Nephron (organoid): ENCODE measurements at regions not wholly inside any gene's neighbourhood (a gene's known extent, or its start where the extent isn't known, plus 50 kb on each side); places are given as distances from the start of the nearest gene placed in this dataset.

ENCODE experiments used
- H3K27ac Mint-ChIP-seq, 3 experiments: 2 replicates each; pipeline ENCODE4 v1.8.0; 2020; ENCODE audit warnings: mixed read lengths in 3 of 3, mild to moderate bottlenecking in 2 of 3, moderate library complexity in 1 of 3
- H3K27me3 Mint-ChIP-seq: 2 replicates; pipeline ENCODE4 v1.8.0; 2021; ENCODE audit warnings: low read depth, mild to moderate bottlenecking, moderate library complexity, mixed read lengths
- H3K36me3 Mint-ChIP-seq: 2 replicates; pipeline ENCODE4 v1.8.0; 2020; ENCODE audit warnings: low read depth, mixed read lengths
- H3K4me1 Mint-ChIP-seq: 2 replicates; pipeline ENCODE4 v1.8.0; 2020; ENCODE audit warnings: mixed read lengths
- H3K4me3 Mint-ChIP-seq, 3 experiments: 2 replicates each; pipeline ENCODE4 v1.8.0; 2020; ENCODE audit warnings: mild to moderate bottlenecking in 3 of 3, mixed read lengths in 3 of 3, moderate library complexity in 2 of 3
- H3K9me3 Mint-ChIP-seq: 2 replicates; pipeline ENCODE4 v1.8.0; 2020; ENCODE audit warnings: mixed read lengths
- TF ChIP-seq, protein P1 (sequence below), 3 experiments: fragments of 200-600 bp; sonication (generic); IDR thresholded peaks; one replicate each; pipeline ENCODE4 v1.5.0; 2021; ENCODE audit warnings: antibody characterized with exemption in 3 of 3; ENCODE audit not compliant: unreplicated experiment in 3 of 3

DNA sequence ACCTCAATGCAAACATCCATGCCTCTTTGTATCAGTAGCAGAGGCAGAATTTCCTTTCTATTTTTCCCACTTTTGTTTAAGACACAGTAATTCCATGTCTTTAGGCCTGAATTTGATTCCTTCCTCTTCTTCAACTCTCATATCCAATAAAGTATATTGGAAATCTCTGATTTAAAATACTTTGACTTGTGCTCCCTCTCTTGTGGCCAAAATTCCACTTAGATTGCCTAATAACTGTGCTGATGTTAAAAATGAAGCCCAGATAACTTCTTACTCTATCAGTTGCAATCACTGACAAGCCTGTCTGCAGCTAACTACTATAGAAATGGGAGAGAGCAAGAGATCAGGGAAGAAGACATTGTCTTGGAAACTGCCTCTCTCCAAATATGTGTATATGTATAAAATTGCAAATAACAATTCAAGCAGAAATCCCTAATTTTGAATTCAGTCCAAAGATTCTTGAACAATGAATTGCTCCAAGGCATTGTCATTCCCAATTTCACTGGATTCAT, 163.5 kb upstream of the SPIN4 start:
- H3K4me1 Mint-ChIP-seq = peaks cover 18% of the 10 kb centered on the region
- peak overlapping the region in 2 of 3 experiments; percentile 58 to 66 for H3K27ac Mint-ChIP-seq
- TF ChIP-seq, protein P1, sequence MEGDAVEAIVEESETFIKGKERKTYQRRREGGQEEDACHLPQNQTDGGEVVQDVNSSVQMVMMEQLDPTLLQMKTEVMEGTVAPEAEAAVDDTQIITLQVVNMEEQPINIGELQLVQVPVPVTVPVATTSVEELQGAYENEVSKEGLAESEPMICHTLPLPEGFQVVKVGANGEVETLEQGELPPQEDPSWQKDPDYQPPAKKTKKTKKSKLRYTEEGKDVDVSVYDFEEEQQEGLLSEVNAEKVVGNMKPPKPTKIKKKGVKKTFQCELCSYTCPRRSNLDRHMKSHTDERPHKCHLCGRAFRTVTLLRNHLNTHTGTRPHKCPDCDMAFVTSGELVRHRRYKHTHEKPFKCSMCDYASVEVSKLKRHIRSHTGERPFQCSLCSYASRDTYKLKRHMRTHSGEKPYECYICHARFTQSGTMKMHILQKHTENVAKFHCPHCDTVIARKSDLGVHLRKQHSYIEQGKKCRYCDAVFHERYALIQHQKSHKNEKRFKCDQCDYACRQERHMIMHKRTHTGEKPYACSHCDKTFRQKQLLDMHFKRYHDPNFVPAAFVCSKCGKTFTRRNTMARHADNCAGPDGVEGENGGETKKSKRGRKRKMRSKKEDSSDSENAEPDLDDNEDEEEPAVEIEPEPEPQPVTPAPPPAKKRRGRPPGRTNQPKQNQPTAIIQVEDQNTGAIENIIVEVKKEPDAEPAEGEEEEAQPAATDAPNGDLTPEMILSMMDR (IDR thresholded peaks at IDR 0.05; ENCODE audit: unreplicated experiment in 3 of 3) = no peak
- no peaks in the 10 kb centered on the region for H3K9me3 Mint-ChIP-seq
- H3K36me3 Mint-ChIP-seq = no peaks in the 10 kb centered on the region
- no peaks in the 10 kb centered on the region for H3K27me3 Mint-ChIP-seq
- no peak overlapping the region for H3K4me3 Mint-ChIP-seq

DNA sequence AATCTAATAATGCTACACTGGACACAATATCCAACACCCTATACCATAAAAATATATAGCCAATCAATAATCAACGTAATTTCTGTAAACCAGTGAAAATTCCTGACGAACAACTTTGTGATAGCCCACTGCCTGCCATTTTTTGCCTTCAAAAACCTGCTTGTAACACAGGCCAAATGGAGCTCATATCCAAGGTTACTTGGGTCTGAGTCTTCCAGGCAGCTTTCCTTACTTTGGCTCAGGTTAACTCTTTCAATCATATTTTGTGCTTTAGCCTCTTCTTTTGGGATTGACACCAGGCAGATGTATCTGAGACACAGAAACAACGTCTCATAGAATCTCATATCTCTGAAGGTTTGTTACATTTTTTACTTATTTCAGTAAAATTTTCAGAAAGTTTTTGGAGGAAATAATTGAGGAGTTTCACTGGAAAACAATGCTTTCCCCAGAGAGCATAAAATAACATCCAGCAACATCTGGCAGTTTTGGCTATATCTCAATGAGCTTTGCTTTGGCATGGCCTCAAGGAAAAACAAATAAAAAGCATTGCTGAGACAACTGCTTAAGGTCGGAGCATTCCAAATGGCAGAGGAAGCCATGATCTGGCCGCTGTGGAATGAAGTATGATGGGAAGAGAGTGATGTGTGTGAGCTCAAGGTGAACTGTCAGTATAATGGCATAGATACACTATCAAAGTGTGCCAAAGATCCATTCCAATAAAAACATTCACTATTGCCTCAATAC, 162.9 kb upstream of the SPIN4 start:
- TF ChIP-seq, protein P1 (IDR thresholded peaks at IDR 0.05; ENCODE audit: unreplicated experiment in 3 of 3) = no peak
- no peaks in the 10 kb centered on the region for H3K27me3 Mint-ChIP-seq
- H3K27ac Mint-ChIP-seq = peak overlapping the region; percentile 48 to 66 (median 58)
- no peaks in the 10 kb centered on the region for H3K36me3 Mint-ChIP-seq
- H3K4me1 Mint-ChIP-seq = peaks cover 18% of the 10 kb centered on the region
- no peaks in the 10 kb centered on the region for H3K9me3 Mint-ChIP-seq
- H3K4me3 Mint-ChIP-seq = no peak overlapping the region

DNA sequence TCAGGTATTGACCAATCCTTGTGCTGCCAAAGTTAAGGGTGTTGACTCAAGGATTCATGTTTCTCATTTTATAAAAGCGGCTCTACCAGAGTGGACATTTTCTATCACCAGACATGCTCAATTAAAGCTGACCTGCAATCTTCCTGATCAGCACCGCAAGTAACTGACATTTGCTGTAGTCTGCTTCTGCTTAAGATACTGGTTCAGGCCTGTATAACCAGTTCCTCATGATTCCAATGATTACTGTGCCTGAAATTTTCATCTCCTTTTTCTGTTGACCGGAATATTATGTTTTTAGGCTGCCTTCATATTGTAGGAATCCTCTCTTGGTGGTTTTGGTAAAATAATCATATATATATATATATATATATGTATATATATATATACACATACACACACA, 160.2 kb upstream of the SPIN4 start:
- no peaks in the 10 kb centered on the region for H3K9me3 Mint-ChIP-seq
- no peak overlapping the region for H3K27ac Mint-ChIP-seq
- no peaks in the 10 kb centered on the region for H3K36me3 Mint-ChIP-seq
- H3K4me3 Mint-ChIP-seq = no peak overlapping the region
- peaks cover 14% of the 10 kb centered on the region for H3K4me1 Mint-ChIP-seq
- TF ChIP-seq, protein P1 (IDR thresholded peaks at IDR 0.05; ENCODE audit: unreplicated experiment in 3 of 3) = no peak
- H3K27me3 Mint-ChIP-seq = no peaks in the 10 kb centered on the region

DNA sequence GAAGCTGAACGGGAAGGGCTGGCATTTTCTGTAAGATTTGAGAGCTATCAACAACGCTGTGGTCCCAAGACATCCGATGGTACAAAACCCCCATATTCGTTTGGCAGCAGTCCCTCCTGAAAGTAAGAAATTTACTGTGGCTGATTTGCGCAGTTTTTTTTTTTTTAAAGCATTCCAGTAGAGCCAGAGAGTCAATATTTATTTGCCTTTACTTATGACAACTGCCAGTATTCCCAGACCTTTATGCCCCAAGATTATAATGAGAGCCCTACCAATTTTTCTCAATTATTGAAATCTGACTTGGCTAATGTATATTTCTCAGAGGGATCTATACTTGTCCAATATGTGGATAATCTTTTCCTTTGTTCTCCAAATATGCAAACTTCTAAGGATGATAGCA, 157.5 kb upstream of the SPIN4 start:
- Mint-ChIP-seq H3K4me3 (no peak overlapping the region), H3K4me1 (peaks cover 6% of the 10 kb centered on the region), H3K36me3 (no peaks in the 10 kb centered on the region), H3K27ac (no peak overlapping the region), H3K27me3 (no peaks in the 10 kb centered on the region), H3K9me3 (peaks cover 3% of the 10 kb centered on the region)
- TF ChIP-seq, protein P1 (IDR thresholded peaks at IDR 0.05; ENCODE audit: unreplicated experiment in 3 of 3) = no peak

DNA sequence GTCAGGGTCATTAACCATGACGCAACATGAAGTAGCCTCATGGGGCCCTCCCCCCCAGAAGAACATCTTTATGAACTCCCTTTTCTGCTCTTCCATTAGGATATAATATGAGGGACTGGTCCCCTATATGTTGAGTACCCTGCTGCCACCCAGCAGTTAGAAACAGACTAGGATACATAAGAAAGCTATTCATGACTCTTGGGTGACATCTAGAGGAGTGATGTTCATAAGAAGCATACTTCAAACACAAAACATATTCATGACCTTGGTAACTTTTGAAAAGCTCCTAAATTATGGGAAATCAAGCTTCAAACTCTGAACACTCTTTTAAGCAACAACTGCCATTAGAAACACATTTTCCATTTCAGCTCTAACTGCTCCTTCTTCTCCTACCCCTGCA, 155.2 kb upstream of the SPIN4 start:
- TF ChIP-seq, protein P1 (IDR thresholded peaks at IDR 0.05; ENCODE audit: unreplicated experiment in 3 of 3) = peak in 2 of 3 experiments; percentile 30 to 49
- H3K27me3 Mint-ChIP-seq = no peaks in the 10 kb centered on the region
- H3K27ac Mint-ChIP-seq = no peak overlapping the region
- peaks cover 3% of the 10 kb centered on the region for H3K9me3 Mint-ChIP-seq
- H3K36me3 Mint-ChIP-seq = no peaks in the 10 kb centered on the region
- peaks cover 6% of the 10 kb centered on the region for H3K4me1 Mint-ChIP-seq
- no peak overlapping the region for H3K4me3 Mint-ChIP-seq

DNA sequence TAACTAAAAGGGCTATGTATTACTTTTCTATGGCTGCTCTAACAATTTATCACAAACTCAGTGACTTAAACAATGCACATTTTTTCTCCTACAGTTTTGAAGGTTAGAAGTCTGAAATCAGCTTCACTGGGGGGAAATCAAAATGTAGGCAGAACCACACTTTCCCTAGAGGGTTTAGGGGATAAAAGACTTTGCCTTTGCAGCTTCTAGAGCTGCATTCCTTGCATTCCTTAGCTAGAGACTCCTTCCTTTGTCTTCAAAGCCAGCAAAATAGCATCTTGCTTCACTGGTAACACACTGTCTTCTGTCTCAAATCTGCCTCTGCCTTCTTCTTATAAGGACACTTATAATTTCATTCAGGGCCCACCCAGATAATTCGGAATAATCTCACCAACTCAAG, 152.4 kb upstream of the SPIN4 start:
- Mint-ChIP-seq H3K36me3 (peaks cover 8% of the 10 kb centered on the region), H3K4me3 (no peak overlapping the region), H3K27me3 (no peaks in the 10 kb centered on the region), H3K9me3 (peaks cover 17% of the 10 kb centered on the region), H3K27ac (peak overlapping the region; percentile 68 to 81 (median 68)), H3K4me1 (peaks cover 6% of the 10 kb centered on the region)
- TF ChIP-seq, protein P1 (IDR thresholded peaks at IDR 0.05; ENCODE audit: unreplicated experiment in 3 of 3) = no peak
